ENCODE measurements at regions not wholly inside any gene's neighbourhood (a gene's known extent, or its start where the extent isn't known, plus 50 kb on each side); places are given as distances from the start of the nearest gene placed in this dataset.

- no peaks in the 10 kb centered on the region for H4K20me1 ChIP-seq (ENCODE audit: low read length)
These were observed 242.0 kb downstream of the HAUS1 start for GRCh38 chr18:46346213-46346612.

GRCh38 chr18:46346896-46347630 lies 242.9 kb downstream of the HAUS1 start:
- ATAC-seq (no peak), DNase-seq (no peak)
- Histone ChIP-seq H3K4me1 (ENCODE audit: insufficient read depth, low read length) (peaks cover 5% of the 10 kb centered on the region), H4K20me1 (ENCODE audit: low read length) (no peaks in the 10 kb centered on the region), H3F3A (ENCODE audit: low read length, unreplicated experiment) (no peaks in the 10 kb centered on the region), H3K4me2 (ENCODE audit: low read length) (no peak overlapping the region), H3K9ac (ENCODE audit: low read length) (no peak overlapping the region), H3K27ac (ENCODE audit: low read length) (no peak overlapping the region), H3K79me2 (ENCODE audit: low read length) (peaks cover 19% of the 10 kb centered on the region), H3K9me2 (replicated peaks; ENCODE audit: low read length) (no peaks in the 10 kb centered on the region), H3K27me3 (ENCODE audit: low read length) (no peaks in the 10 kb centered on the region), H2AFZ (ENCODE audit: low read length) (no peak overlapping the region), H3K9me3 (ENCODE audit: low read length) (no peaks in the 10 kb centered on the region), H3K36me3 (ENCODE audit: low read depth, low read length) (no peaks in the 10 kb centered on the region), H3K4me3 (ENCODE audit: low read length) (no peak overlapping the region)
- intact Hi-C loops (cut with micrococcal nuclease): no loop called here
- TF ChIP-seq EZH2phosphoT487 (IDR thresholded peaks at IDR 0.05; ENCODE audit: borderline replicate concordance, low read length) (no peak), CTCF (conservative IDR thresholded peaks at IDR 0.05; ENCODE audit: low read depth, low read length) (no peak), EZH2 (IDR thresholded peaks at IDR 0.05; ENCODE audit: low read length, unreplicated experiment) (no peak)
- POLR2A ChIA-PET (ENCODE audit: unreplicated experiment): no interaction called here
- CTCF ChIA-PET: no interaction called here
- BruUV-seq (replicated peaks): no TSS peak

More at GRCh38 chr18:46346213-46346612, 242.0 kb downstream of the HAUS1 start:
- no peak overlapping the region for H3K27ac ChIP-seq (ENCODE audit: low read length)
- no peak for DNase-seq
- no peak overlapping the region for H3K4me3 ChIP-seq (ENCODE audit: low read length)
- H3K79me2 ChIP-seq (ENCODE audit: low read length): peaks cover 19% of the 10 kb centered on the region
- H3K4me2 ChIP-seq (ENCODE audit: low read length): no peak overlapping the region
- no peaks in the 10 kb centered on the region for H3K36me3 ChIP-seq (ENCODE audit: low read depth, low read length)
- no peaks in the 10 kb centered on the region for H3K27me3 ChIP-seq (ENCODE audit: low read length)
- no peak overlapping the region for H3K9ac ChIP-seq (ENCODE audit: low read length)
- no peak overlapping the region for H2AFZ ChIP-seq (ENCODE audit: low read length)
- BruUV-seq (replicated peaks): no TSS peak
- TF ChIP-seq EZH2phosphoT487 (IDR thresholded peaks at IDR 0.05; ENCODE audit: borderline replicate concordance, low read length) (no peak), EZH2 (IDR thresholded peaks at IDR 0.05; ENCODE audit: low read length, unreplicated experiment) (no peak), CTCF (conservative IDR thresholded peaks at IDR 0.05; ENCODE audit: low read depth, low read length) (no peak)
- POLR2A ChIA-PET (ENCODE audit: unreplicated experiment): no interaction called here
- no peaks in the 10 kb centered on the region for H3K9me2 ChIP-seq (replicated peaks; ENCODE audit: low read length)
- no peaks in the 10 kb centered on the region for H3K9me3 ChIP-seq (ENCODE audit: low read length)
- CTCF ChIA-PET: no interaction called here
- ATAC-seq: no peak
- intact Hi-C loops (cut with micrococcal nuclease): no loop called here
- H3K4me1 ChIP-seq (ENCODE audit: insufficient read depth, low read length): peaks cover 5% of the 10 kb centered on the region
- no peaks in the 10 kb centered on the region for H3F3A ChIP-seq (ENCODE audit: low read length, unreplicated experiment)

- no peaks in the 10 kb centered on the region for H3K9me3 ChIP-seq (ENCODE audit: low read length)
These were observed 246.5 kb downstream of the HAUS1 start for GRCh38 chr18:46350598-46351159.

More at GRCh38 chr18:46350598-46351159, 246.5 kb downstream of the HAUS1 start:
- H3F3A ChIP-seq (ENCODE audit: low read length, unreplicated experiment): no peaks in the 10 kb centered on the region
- H3K4me2 ChIP-seq (ENCODE audit: low read length): no peak overlapping the region
- no peak for DNase-seq
- no peaks in the 10 kb centered on the region for H3K36me3 ChIP-seq (ENCODE audit: low read depth, low read length)
- H3K4me3 ChIP-seq (ENCODE audit: low read length): no peak overlapping the region
- H3K27ac ChIP-seq (ENCODE audit: low read length): no peak overlapping the region
- ChIA-PET CTCF (no interaction called here), POLR2A (ENCODE audit: unreplicated experiment) (no interaction called here)
- H3K9ac ChIP-seq (ENCODE audit: low read length): no peak overlapping the region
- no peaks in the 10 kb centered on the region for H3K4me1 ChIP-seq (ENCODE audit: insufficient read depth, low read length)
- H3K27me3 ChIP-seq (ENCODE audit: low read length): no peaks in the 10 kb centered on the region
- no peaks in the 10 kb centered on the region for H3K9me2 ChIP-seq (replicated peaks; ENCODE audit: low read length)
- ATAC-seq: no peak
- BruUV-seq (replicated peaks): no TSS peak
- H2AFZ ChIP-seq (ENCODE audit: low read length): no peak overlapping the region
- TF ChIP-seq CTCF (conservative IDR thresholded peaks at IDR 0.05; ENCODE audit: low read depth, low read length) (no peak), EZH2 (IDR thresholded peaks at IDR 0.05; ENCODE audit: low read length, unreplicated experiment) (no peak), EZH2phosphoT487 (IDR thresholded peaks at IDR 0.05; ENCODE audit: borderline replicate concordance, low read length) (no peak)
- intact Hi-C loops (cut with micrococcal nuclease): no loop called here
- H3K79me2 ChIP-seq (ENCODE audit: low read length): no peaks in the 10 kb centered on the region
- H4K20me1 ChIP-seq (ENCODE audit: low read length): no peaks in the 10 kb centered on the region
